Effector CD4-positive, alpha-beta T cell (primary cell): ENCODE measurements at regions not wholly inside any gene's neighbourhood (a gene's known extent, or its start where the extent isn't known, plus 50 kb on each side); places are given as distances from the start of the nearest gene placed in this dataset.

ENCODE experiments used
- DNase-seq: peaks from one replicate; pipeline ENCODE4 v3.0.0-alpha.2; 2020

DNA sequence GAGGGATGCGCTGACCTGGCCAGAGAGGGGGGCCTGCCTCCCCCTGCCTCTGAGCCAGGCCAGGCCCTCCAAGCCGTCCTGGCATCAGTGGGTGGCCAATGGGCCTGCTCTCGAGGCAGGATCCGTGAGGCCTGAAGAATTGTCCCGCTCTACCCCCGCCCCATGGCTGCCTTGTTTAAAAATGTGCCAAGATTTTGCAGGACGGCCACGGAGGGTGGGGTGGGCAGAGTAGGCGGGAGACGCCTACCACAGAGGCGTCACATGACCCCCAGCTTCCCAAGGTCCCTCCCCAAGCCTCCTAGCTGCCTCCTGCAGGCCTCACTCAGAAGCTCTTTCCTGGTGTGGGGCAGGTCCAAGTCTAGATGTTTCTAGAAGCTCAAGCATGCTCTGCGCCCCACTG, 69.5 kb downstream of the ENGASE start:
- no peak for DNase-seq

DNA sequence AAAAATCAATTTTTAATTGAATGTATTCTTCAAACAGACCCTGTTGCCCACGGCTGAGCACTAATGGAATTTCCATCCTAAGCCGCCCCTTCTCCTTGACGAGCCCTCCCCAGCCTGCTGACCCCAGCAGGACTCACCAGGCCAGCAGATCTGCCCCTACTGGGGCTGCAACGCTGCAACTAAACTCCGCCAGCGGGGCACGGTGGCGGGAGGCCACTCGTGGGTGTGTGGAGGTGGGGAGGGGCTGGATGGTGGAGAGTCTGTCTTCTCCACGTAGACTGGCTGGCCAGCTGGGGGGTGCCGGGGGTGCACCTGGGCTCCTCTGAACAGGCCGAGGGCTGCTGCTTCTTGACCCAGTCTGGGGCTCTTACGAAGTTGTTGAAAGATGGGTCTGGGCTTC, 67.8 kb downstream of the ENGASE start:
- no peak for DNase-seq

DNA sequence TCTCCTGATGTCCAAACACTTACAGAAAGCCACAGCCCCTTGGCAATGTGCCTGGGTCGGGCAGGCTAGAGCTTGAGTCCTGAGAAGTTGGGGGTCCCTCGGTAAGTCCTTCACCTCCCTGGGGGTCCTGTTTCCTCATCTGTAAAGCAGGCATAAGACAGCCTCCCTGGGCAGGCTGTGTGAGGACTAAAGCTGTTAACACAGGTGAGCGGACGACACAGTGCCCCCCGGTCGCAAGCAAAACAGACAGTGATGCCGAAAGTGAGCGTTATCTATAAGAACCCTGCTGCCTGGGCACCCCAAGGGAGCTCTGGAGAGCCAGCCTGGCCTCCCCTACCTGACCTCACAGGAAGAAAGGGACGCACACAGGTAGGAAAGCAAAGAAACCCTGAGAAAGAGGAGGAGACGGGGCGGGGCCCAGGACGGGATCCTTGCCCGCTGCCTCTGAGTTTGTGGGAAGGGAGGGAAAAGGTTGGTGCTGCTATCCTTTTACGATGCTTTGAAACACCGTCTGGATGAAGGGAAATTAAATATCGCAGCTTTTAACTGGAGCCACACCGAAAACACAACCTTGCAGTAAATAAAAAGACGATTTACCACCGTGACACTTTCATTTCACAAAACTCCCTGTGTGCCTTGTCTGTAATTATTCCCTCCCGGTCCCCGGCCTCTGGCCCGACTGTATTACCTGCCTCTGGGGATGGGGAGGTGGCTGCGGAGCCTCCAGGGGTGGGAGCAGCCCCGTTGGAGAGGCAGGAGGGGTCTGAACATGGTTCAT, 67.1 kb downstream of the ENGASE start:
- no peak for DNase-seq

DNA sequence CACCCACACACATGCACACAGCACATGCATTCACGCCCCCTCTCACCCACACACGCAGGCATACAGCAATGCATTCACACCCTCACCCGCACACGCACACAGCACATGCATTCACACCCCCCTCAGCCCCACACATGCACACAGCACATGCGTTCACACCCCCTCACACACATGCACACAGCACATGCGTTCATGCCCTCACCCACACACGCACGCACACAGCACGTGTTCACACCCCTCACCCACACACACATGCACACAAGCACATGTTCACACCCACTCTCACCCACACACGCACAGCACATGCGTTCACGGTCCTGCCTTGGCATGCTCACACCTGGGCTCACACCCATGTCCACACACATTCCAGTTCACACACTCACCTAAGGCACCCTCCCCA, 64.2 kb downstream of the ENGASE start:
- DNase-seq: no peak

DNA sequence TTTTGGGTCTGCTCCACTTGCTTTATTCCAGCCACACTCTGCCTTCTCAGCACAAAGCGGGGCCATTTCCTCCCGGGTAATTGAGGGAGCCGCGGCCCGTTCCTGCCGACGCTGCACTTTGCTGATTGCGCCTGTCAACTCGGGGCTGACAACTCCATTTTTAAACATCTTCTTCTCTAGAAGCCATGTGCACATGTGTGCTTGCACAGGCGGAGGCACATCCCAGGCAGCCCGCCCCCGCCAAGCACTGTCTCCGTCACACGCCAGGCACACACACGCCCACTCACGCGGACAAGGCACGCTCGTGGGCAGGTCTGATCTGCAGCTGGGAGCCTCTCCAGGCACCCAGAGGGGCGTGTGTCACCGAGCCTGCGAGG, 63.2 kb downstream of the ENGASE start:
- DNase-seq: no peak

DNA sequence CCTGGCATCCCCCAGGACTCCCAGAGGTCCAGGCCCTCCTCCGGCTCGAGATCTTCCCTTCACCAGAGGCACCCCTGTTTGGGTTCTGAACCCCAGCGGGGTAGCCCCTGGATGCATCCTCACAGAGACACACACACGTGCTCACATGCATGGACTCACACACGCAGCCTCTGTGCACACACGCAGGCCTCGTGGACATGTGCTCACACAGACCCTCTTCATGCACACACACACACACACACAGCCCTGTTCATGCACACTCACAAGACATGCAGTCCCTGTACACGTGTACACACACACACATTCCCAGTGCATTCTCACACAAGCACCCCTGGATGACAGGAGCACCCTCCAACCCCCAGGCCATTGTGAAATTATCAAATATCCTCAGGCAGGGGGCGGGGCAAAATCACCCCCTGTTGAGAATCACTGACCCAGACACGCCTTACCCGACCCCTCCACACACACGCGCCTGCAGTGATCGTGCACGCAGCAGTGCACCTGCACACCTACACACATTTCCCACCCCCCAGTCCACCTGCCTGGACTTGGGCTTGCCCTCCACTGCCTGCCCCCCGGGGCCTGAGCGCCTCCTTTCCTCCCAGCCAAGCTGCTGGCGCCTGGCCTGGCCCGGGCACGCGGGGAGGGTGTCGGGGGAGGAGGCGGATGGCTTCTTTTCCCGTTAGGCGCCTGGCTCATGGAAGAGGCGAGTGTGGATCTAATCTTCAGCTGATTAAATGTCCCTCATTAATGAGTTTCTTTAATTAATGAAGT, 62.6 kb downstream of the ENGASE start:
- no peak for DNase-seq

DNA sequence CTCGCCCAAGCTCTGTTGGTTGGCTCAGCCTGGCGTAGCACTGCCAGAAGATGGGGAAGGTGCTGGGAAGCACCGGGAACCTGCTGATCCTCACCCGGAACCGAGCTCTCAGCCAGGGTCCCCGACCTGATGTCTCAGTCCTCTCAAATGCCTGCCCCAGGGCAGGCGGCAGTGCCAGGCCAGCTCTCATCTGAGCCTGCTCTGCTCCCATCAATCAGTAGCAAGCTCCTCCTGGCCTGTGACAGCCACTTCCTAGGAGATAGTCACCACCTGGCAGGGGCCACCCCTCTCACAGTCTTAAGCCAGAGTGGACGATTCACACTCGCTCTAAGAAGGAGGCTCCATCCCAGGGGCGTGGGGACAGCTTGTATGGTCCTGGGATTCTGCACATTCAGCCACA, 62.0 kb downstream of the ENGASE start:
- DNase-seq: no peak
